ENCODE measurements at regions not wholly inside any gene's neighbourhood (a gene's known extent, or its start where the extent isn't known, plus 50 kb on each side); places are given as distances from the start of the nearest gene placed in this dataset.

GRCh38 chr4:171087089-171087488 lies 726.1 kb upstream of the GALNTL6 start:
- ATAC-seq (no peak), DNase-seq (no peak)
- intact Hi-C loops (cut with DNase I; ENCODE audit: low total_unique reads) (no loop called here), in situ Hi-C loops (cut with MboI; ENCODE audit: low sequenced_read_pairs in 4 of 4) (no loop called here)
- Histone ChIP-seq H3K4me1 (no peaks in the 10 kb centered on the region), H3K27ac (no peak overlapping the region), H3K4me3 (no peak overlapping the region), H3K36me3 (no peaks in the 10 kb centered on the region), H3K27me3 (no peaks in the 10 kb centered on the region), H3K9me3 (no peaks in the 10 kb centered on the region)
- TF ChIP-seq POLR2A (IDR thresholded peaks at IDR 0.05): no peak
- TF ChIP-seq, protein P1, sequence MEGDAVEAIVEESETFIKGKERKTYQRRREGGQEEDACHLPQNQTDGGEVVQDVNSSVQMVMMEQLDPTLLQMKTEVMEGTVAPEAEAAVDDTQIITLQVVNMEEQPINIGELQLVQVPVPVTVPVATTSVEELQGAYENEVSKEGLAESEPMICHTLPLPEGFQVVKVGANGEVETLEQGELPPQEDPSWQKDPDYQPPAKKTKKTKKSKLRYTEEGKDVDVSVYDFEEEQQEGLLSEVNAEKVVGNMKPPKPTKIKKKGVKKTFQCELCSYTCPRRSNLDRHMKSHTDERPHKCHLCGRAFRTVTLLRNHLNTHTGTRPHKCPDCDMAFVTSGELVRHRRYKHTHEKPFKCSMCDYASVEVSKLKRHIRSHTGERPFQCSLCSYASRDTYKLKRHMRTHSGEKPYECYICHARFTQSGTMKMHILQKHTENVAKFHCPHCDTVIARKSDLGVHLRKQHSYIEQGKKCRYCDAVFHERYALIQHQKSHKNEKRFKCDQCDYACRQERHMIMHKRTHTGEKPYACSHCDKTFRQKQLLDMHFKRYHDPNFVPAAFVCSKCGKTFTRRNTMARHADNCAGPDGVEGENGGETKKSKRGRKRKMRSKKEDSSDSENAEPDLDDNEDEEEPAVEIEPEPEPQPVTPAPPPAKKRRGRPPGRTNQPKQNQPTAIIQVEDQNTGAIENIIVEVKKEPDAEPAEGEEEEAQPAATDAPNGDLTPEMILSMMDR (IDR thresholded peaks at IDR 0.05 in 4 of 5, conservative IDR thresholded peaks at IDR 0.05 in 1 of 5): no peak

- in situ Hi-C loops (cut with MboI; ENCODE audit: low sequenced_read_pairs in 4 of 4) (no loop called here), intact Hi-C loops (cut with DNase I; ENCODE audit: low total_unique reads) (no loop called here)
- Histone ChIP-seq H3K36me3 (no peaks in the 10 kb centered on the region), H3K27me3 (no peaks in the 10 kb centered on the region), H3K27ac (no peak overlapping the region), H3K4me3 (no peak overlapping the region), H3K9me3 (no peaks in the 10 kb centered on the region), H3K4me1 (no peaks in the 10 kb centered on the region)
- DNase-seq: no peak
- no peak for ATAC-seq
- TF ChIP-seq, protein P1 (IDR thresholded peaks at IDR 0.05 in 4 of 5, conservative IDR thresholded peaks at IDR 0.05 in 1 of 5): no peak
- no peak for TF ChIP-seq POLR2A (IDR thresholded peaks at IDR 0.05)
These were observed 745.8 kb upstream of the GALNTL6 start for GRCh38 chr4:171067422-171067821.

DNA sequence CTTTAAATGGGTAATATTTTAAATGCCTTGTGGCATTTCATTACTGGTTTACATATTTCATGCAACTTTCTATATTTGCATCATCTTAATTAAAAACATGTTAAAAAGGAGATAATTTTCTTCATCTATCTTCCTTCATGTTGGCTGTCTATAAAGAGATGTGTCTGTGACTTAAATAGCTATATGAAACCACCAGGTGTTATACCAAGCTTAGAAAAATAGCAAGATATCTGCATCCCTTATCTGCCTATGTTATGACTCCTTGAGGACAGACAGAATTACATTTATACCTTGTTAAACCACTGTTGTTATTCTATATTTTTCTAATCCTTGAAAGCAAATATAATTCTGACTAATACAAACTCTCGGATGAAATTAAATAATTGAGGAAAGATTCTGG lies 763.8 kb upstream of the GALNTL6 start:
- Histone ChIP-seq H3K4me1 (no peaks in the 10 kb centered on the region), H3K36me3 (no peaks in the 10 kb centered on the region), H3K4me3 (no peak overlapping the region), H3K27me3 (no peaks in the 10 kb centered on the region), H3K27ac (no peak overlapping the region), H3K9me3 (no peaks in the 10 kb centered on the region)
- ATAC-seq: no peak
- in situ Hi-C loops (cut with MboI; ENCODE audit: low sequenced_read_pairs in 4 of 4) (no loop called here), intact Hi-C loops (cut with DNase I; ENCODE audit: low total_unique reads) (no loop called here)
- no peak for DNase-seq
- TF ChIP-seq POLR2A (IDR thresholded peaks at IDR 0.05): no peak
- TF ChIP-seq, protein P1 (IDR thresholded peaks at IDR 0.05 in 4 of 5, conservative IDR thresholded peaks at IDR 0.05 in 1 of 5): no peak

GRCh38 chr4:171042989-171043524 lies 770.1 kb upstream of the GALNTL6 start:
- no peak for DNase-seq
- intact Hi-C loops (cut with DNase I; ENCODE audit: low total_unique reads): no loop called here
- no peaks in the 10 kb centered on the region for H3K9me3 ChIP-seq

More at GRCh38 chr4:171042989-171043524, 770.1 kb upstream of the GALNTL6 start:
- no peak overlapping the region for H3K4me3 ChIP-seq
- no peaks in the 10 kb centered on the region for H3K4me1 ChIP-seq
- no peaks in the 10 kb centered on the region for H3K27me3 ChIP-seq
- ATAC-seq: no peak
- in situ Hi-C loops (cut with MboI; ENCODE audit: low sequenced_read_pairs in 4 of 4): no loop called here
- no peaks in the 10 kb centered on the region for H3K36me3 ChIP-seq
- TF ChIP-seq, protein P1 (IDR thresholded peaks at IDR 0.05 in 4 of 5, conservative IDR thresholded peaks at IDR 0.05 in 1 of 5): no peak
- no peak for TF ChIP-seq POLR2A (IDR thresholded peaks at IDR 0.05)
- no peak overlapping the region for H3K27ac ChIP-seq

All from gastrocnemius medialis (tissue), 4 donors.